CD14-positive monocyte (primary cell): ENCODE measurements at regions not wholly inside any gene's neighbourhood (a gene's known extent, or its start where the extent isn't known, plus 50 kb on each side); places are given as distances from the start of the nearest gene placed in this dataset.

Experiments
- DNase-seq, 3 donors: peaks; one replicate each; pipeline ENCODE4 v3.0.0-alpha.2; 2011 to 2022
- H2AFZ ChIP-seq: 2 replicates; pipeline ENCODE4 v1.6.0; 2012; ENCODE audit warnings: mild to moderate bottlenecking, low read depth, low read length, inconsistent platforms; ENCODE audit not compliant: insufficient read depth, poor library complexity, severe bottlenecking
- H3K27ac ChIP-seq, 2 donors: 1 replicate in 1 of 2; 2 replicates in 1 of 2; pipeline ENCODE4 v1.5.1; 2012 to 2013; ENCODE audit warnings: low read length in 2 of 2, control low read depth in 1 of 2, inconsistent platforms in 1 of 2, low read depth in 1 of 2, mild to moderate bottlenecking in 1 of 2
- H3K27me3 ChIP-seq, 2 donors: one replicate each; pipeline versions ENCODE4 v1.6.0 to v1.6.1; 2011 to 2013; ENCODE audit warnings: low read length in 2 of 2; ENCODE audit not compliant: control insufficient read depth in 2 of 2, insufficient read depth in 2 of 2
- H3K36me3 ChIP-seq, 2 donors: replicated peaks in 1 of 2; 1 replicate in 1 of 2; 2 replicates in 1 of 2; pipeline versions ENCODE4 v1.5.1 to v1.6.1; 2012 to 2013; ENCODE audit warnings: low read length in 2 of 2, control low read depth in 1 of 2, inconsistent platforms in 1 of 2, mild to moderate bottlenecking in 1 of 2; ENCODE audit not compliant: insufficient read depth in 2 of 2, control insufficient read depth in 1 of 2
- H3K4me1 ChIP-seq, 2 donors: 1 replicate in 1 of 2; 2 replicates in 1 of 2; pipeline versions ENCODE4 v1.5.1 to v1.6.1; 2012 to 2013; ENCODE audit warnings: low read length in 2 of 2, control low read depth in 1 of 2, inconsistent platforms in 1 of 2, mild to moderate bottlenecking in 1 of 2, moderate library complexity in 1 of 2; ENCODE audit not compliant: insufficient read depth in 2 of 2, control insufficient read depth in 1 of 2
- H3K4me2 ChIP-seq: replicated peaks from 2 replicates; pipeline ENCODE3; 2012; ENCODE audit warnings: low read length, moderate library complexity, mild to moderate bottlenecking; ENCODE audit not compliant: poor library complexity, severe bottlenecking; ENCODE audit errors: extremely low read depth
- H3K4me3 ChIP-seq, 3 experiments: fragments of 200-600 bp in 1 of 3; sonication (generic) in 1 of 3; replicated peaks in 1 of 3; 1 replicate in 2 of 3; 2 replicates in 1 of 3; pipeline ENCODE4 v1.5.1; 2011 to 2013; ENCODE audit warnings: low read length in 3 of 3, mild to moderate bottlenecking in 3 of 3, control low read depth in 2 of 3, low read depth in 2 of 3, inconsistent platforms in 1 of 3, moderate library complexity in 1 of 3
- H3K79me2 ChIP-seq: 2 replicates; pipeline ENCODE4 v1.6.0; 2012; ENCODE audit warnings: mild to moderate bottlenecking, control low read depth, inconsistent platforms, low read length, moderate library complexity; ENCODE audit not compliant: insufficient read depth
- H3K9ac ChIP-seq: 2 replicates; pipeline ENCODE4 v1.6.0; 2017; ENCODE audit warnings: low read length, mild to moderate bottlenecking; ENCODE audit not compliant: insufficient read depth, poor library complexity, severe bottlenecking
- H3K9me3 ChIP-seq, 2 donors: replicated peaks in 1 of 2; 1 replicate in 1 of 2; 2 replicates in 1 of 2; pipeline versions ENCODE4 v1.5.1 to v1.6.1; 2012 to 2013; ENCODE audit warnings: low read length in 2 of 2, control low read depth in 1 of 2; ENCODE audit not compliant: control insufficient read depth in 1 of 2, insufficient read depth in 1 of 2
- H4K20me1 ChIP-seq: 2 replicates; pipeline ENCODE4 v1.6.0; 2012; ENCODE audit warnings: mild to moderate bottlenecking, low read length, control low read depth, moderate library complexity; ENCODE audit not compliant: insufficient read depth
- H3K27ac Mint-ChIP-seq, 7 donors: one replicate each; pipeline ENCODE4 v1.8.0; 2020; ENCODE audit warnings: mild to moderate bottlenecking in 7 of 7, mixed read lengths in 7 of 7, moderate library complexity in 6 of 7, inconsistent platforms in 2 of 7
- H3K27me3 Mint-ChIP-seq, 3 donors: one replicate each; pipeline ENCODE4 v1.8.0; 2021 to 2022; ENCODE audit warnings: low read depth in 3 of 3, mild to moderate bottlenecking in 3 of 3, mixed read lengths in 3 of 3, moderate library complexity in 3 of 3, inconsistent platforms in 1 of 3
- H3K36me3 Mint-ChIP-seq, 2 donors: one replicate each; pipeline ENCODE4 v1.8.0; 2020; ENCODE audit warnings: mixed read lengths in 2 of 2, inconsistent platforms in 1 of 2, mild to moderate bottlenecking in 1 of 2
- H3K4me1 Mint-ChIP-seq: one replicate; pipeline ENCODE4 v1.8.0; 2020; ENCODE audit warnings: mild to moderate bottlenecking, mixed read lengths
- H3K4me3 Mint-ChIP-seq, 2 donors: one replicate each; pipeline ENCODE4 v1.8.0; 2020; ENCODE audit warnings: mild to moderate bottlenecking in 2 of 2, mixed read lengths in 2 of 2, moderate library complexity in 1 of 2
- H3K9me3 Mint-ChIP-seq, 7 donors: one replicate each; pipeline ENCODE4 v1.8.0; 2020 to 2022; ENCODE audit warnings: mixed read lengths in 7 of 7, mild to moderate bottlenecking in 6 of 7, moderate library complexity in 6 of 7, inconsistent platforms in 2 of 7
- WGBS: methylation state at CpG from one replicate; pipeline ENCODE4 v1.1.5; 2013; ENCODE audit warnings: missing lambda C conversion rate; ENCODE audit not compliant: insufficient coverage; 5-methylcytosine and 5-hydroxymethylcytosine counted together
- intact Hi-C, 2 donors: fragments of 100-400 bp; cut with micrococcal nuclease; formaldehyde crosslinking; loops; one replicate each; pipeline versions ENCODE4 v1.15.0 to v1.15.1; 2023
- TF ChIP-seq, protein P1 (sequence below): fragments of 200-600 bp; IDR thresholded peaks from one replicate; pipeline ENCODE4 v1.8.0; 2022; ENCODE audit warnings: antibody characterized with exemption, mild to moderate bottlenecking

DNA sequence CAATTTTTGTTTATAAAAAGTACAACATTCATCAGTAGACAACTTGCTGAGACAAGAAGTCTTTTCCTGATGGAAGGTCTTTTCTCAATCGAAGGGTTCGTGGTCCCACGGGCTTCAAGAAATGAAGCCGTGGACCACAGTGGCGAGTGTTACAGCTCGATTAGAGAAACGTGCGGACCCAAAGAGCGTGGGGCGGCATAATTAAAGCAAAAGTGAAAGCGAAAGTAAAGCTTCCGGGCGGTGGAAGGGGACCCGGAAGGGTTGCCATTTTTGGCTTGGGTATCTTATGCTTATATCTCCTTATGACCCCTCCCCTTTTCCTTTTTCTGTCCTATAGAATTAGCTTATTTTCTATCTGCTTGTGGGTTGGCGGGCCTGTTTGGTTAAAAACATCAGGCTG, 2309.4 kb upstream of the ACO1 start:
- Histone ChIP-seq H3K4me2 (no peak overlapping the region), H3K9me3 (peaks cover 0 to 25% of the 10 kb centered on the region in 2 donors), H4K20me1 (no peaks in the 10 kb centered on the region), H3K27ac (no peak overlapping the region), H2AFZ (no peak overlapping the region), H3K4me3 (no peak overlapping the region), H3K36me3 (no peaks in the 10 kb centered on the region), H3K27me3 (no peaks in the 10 kb centered on the region), H3K79me2 (no peaks in the 10 kb centered on the region), H3K4me1 (no peaks in the 10 kb centered on the region), H3K9ac (no peak overlapping the region)
- DNase-seq: no peak
- TF ChIP-seq, protein P1, sequence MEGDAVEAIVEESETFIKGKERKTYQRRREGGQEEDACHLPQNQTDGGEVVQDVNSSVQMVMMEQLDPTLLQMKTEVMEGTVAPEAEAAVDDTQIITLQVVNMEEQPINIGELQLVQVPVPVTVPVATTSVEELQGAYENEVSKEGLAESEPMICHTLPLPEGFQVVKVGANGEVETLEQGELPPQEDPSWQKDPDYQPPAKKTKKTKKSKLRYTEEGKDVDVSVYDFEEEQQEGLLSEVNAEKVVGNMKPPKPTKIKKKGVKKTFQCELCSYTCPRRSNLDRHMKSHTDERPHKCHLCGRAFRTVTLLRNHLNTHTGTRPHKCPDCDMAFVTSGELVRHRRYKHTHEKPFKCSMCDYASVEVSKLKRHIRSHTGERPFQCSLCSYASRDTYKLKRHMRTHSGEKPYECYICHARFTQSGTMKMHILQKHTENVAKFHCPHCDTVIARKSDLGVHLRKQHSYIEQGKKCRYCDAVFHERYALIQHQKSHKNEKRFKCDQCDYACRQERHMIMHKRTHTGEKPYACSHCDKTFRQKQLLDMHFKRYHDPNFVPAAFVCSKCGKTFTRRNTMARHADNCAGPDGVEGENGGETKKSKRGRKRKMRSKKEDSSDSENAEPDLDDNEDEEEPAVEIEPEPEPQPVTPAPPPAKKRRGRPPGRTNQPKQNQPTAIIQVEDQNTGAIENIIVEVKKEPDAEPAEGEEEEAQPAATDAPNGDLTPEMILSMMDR: no peak
- H3K9me3 Mint-ChIP-seq: peaks cover 0 to 15% (median 11%) of the 10 kb centered on the region in 7 donors
- H3K27ac Mint-ChIP-seq: no peak overlapping the region
- intact Hi-C loops: no loop called here
- 93% methylated on average over 10 of the region's 15 CpGs for WGBS
- H3K4me1 Mint-ChIP-seq: no peaks in the 10 kb centered on the region
- H3K4me3 Mint-ChIP-seq: no peak overlapping the region
- H3K27me3 Mint-ChIP-seq: peaks cover 0 to 1% (median 0%) of the 10 kb centered on the region in 3 donors
- no peaks in the 10 kb centered on the region for H3K36me3 Mint-ChIP-seq

DNA sequence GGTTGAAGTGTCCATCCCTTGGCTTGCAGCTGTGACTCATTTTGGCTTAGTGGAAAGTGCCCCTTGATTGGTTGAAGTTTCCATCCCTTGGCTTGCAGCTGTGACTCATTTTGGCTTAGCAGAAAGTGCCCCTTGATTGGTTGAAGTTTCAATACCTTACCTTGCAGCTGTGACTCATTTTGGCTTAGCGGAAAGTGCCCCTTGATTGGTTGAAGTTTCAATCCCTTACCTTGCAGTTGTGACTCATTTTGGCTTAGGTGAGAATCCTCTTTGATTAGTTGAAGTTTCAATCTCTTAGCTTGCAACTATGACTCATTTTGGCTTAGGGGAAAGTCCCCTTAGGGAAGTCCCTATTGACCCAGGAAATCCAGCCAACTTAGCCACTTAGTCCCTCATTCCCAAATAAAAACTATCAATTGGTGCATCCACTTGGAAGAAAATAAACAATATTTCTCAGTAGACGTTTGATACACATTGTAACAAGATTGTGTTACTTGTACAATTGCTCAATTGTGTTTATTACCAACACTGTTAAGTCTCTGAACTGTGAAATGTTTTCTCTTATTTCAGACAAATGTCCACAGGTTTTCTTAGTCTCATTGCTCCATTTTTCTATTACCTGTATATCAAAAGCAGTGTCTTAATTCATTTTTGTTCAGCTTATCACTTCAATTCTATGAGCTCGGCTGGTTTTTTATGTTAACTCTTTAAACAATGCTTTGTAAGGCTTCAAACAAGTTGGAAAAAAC, 2308.8 kb upstream of the ACO1 start:
- no peaks in the 10 kb centered on the region for H3K36me3 Mint-ChIP-seq
- no peaks in the 10 kb centered on the region for H3K79me2 ChIP-seq
- no peak overlapping the region for H3K27ac Mint-ChIP-seq
- H3K4me1 ChIP-seq: no peaks in the 10 kb centered on the region
- no peak overlapping the region for H3K27ac ChIP-seq
- H3K4me2 ChIP-seq: no peak overlapping the region
- no peaks in the 10 kb centered on the region for H3K36me3 ChIP-seq
- TF ChIP-seq, protein P1: no peak
- intact Hi-C loops: no loop called here
- H3K9me3 ChIP-seq: peaks cover 0 to 25% of the 10 kb centered on the region in 2 donors
- H3K9me3 Mint-ChIP-seq: peaks cover 0 to 16% (median 11%) of the 10 kb centered on the region in 7 donors
- no peak overlapping the region for H3K4me3 Mint-ChIP-seq
- no CpG with 5 or more reads among the region's 3 CpGs for WGBS
- H3K4me1 Mint-ChIP-seq: no peaks in the 10 kb centered on the region
- no peak for DNase-seq
- peaks cover 0 to 1% (median 0%) of the 10 kb centered on the region in 3 donors for H3K27me3 Mint-ChIP-seq
- H3K4me3 ChIP-seq: no peak overlapping the region
- no peak overlapping the region for H2AFZ ChIP-seq
- H4K20me1 ChIP-seq: no peaks in the 10 kb centered on the region
- no peaks in the 10 kb centered on the region for H3K27me3 ChIP-seq
- H3K9ac ChIP-seq: no peak overlapping the region
